GM23338 (cell line): ENCODE measurements at regions not wholly inside any gene's neighbourhood (a gene's known extent, or its start where the extent isn't known, plus 50 kb on each side); places are given as distances from the start of the nearest gene placed in this dataset.

ENCODE experiments used
- ATAC-seq: fragments of 200-7000 bp; cut with Tn5 transposase; 3 replicates; pipeline ENCODE4 v1.9.1; 2020
- DNase-seq: peaks from one replicate; pipeline ENCODE4 v3.0.0-alpha.2; 2015; ENCODE audit warnings: low spot score
- H2AFZ ChIP-seq: fragments of 200-600 bp; sonication (generic); 2 replicates; pipeline ENCODE4 v1.8.0; 2016; ENCODE audit warnings: antibody characterized with exemption, mild to moderate bottlenecking, moderate library complexity
- H3F3A ChIP-seq: fragments of 200-600 bp; sonication (generic); replicated peaks from 2 replicates; pipeline ENCODE4 v1.8.0; 2017; ENCODE audit warnings: antibody characterized with exemption, mixed run types, low read depth
- H3K27ac ChIP-seq: fragments of 200-600 bp; sonication (generic); 2 replicates; pipeline ENCODE4 v1.6.1; 2016; ENCODE audit warnings: low read depth
- H3K27me3 ChIP-seq: fragments of 200-600 bp; sonication (generic); 2 replicates; pipeline ENCODE4 v1.8.0; 2016; ENCODE audit warnings: mild to moderate bottlenecking, mixed run types, moderate library complexity; ENCODE audit not compliant: insufficient read depth
- H3K36me3 ChIP-seq: fragments of 200-600 bp; sonication (generic); 2 replicates; pipeline ENCODE4 v1.8.0; 2016; ENCODE audit warnings: mild to moderate bottlenecking; ENCODE audit not compliant: insufficient read depth
- H3K4me1 ChIP-seq: fragments of 200-600 bp; sonication (generic); 2 replicates; pipeline ENCODE4 v1.8.0; 2016; ENCODE audit warnings: mild to moderate bottlenecking, moderate library complexity; ENCODE audit not compliant: insufficient read depth
- H3K4me2 ChIP-seq: fragments of 200-600 bp; sonication (generic); 2 replicates; pipeline ENCODE4 v1.7.1; 2017; ENCODE audit warnings: mixed run types
- H3K4me3 ChIP-seq: fragments of 200-600 bp; sonication (generic); 2 replicates; pipeline ENCODE4 v1.6.1; 2016; ENCODE audit warnings: mixed run types
- H3K79me2 ChIP-seq: fragments of 200-600 bp; sonication (generic); replicated peaks from 2 replicates; pipeline ENCODE4 v1.8.0; 2017; ENCODE audit warnings: mild to moderate bottlenecking; ENCODE audit not compliant: insufficient read depth
- H3K9me2 ChIP-seq: fragments of 200-600 bp; sonication (generic); 2 replicates; pipeline ENCODE4 v1.8.0; 2017; ENCODE audit not compliant: insufficient read depth
- H4K20me1 ChIP-seq: fragments of 200-600 bp; sonication (generic); replicated peaks from 2 replicates; pipeline ENCODE4 v1.8.0; 2017; ENCODE audit warnings: mild to moderate bottlenecking; ENCODE audit not compliant: insufficient read depth
- H3K27ac Mint-ChIP-seq: 2 replicates; pipeline ENCODE4 v1.8.0; 2020; ENCODE audit warnings: inconsistent platforms, mild to moderate bottlenecking, moderate library complexity, mixed read lengths
- H3K27me3 Mint-ChIP-seq: 3 replicates; pipeline ENCODE4 v1.8.0; 2022; ENCODE audit warnings: low read depth, mild to moderate bottlenecking, moderate library complexity, mixed read lengths, inconsistent platforms; ENCODE audit not compliant: insufficient read depth, poor library complexity
- H3K36me3 Mint-ChIP-seq: 3 replicates; pipeline ENCODE4 v1.8.0; 2021; ENCODE audit warnings: low read depth, mild to moderate bottlenecking, inconsistent platforms, moderate library complexity, mixed read lengths
- H3K4me1 Mint-ChIP-seq: 3 replicates; pipeline ENCODE4 v1.8.0; 2020; ENCODE audit warnings: mild to moderate bottlenecking, inconsistent platforms, mixed read lengths
- H3K4me3 Mint-ChIP-seq: 3 replicates; pipeline ENCODE4 v1.8.0; 2021; ENCODE audit warnings: moderate library complexity, mild to moderate bottlenecking, inconsistent platforms, mixed read lengths
- H3K9me3 Mint-ChIP-seq: 3 replicates; pipeline ENCODE4 v1.8.0; 2020; ENCODE audit warnings: moderate library complexity, mild to moderate bottlenecking, inconsistent platforms, mixed read lengths
- CREB1 ChIP-seq: fragments of 250-450 bp; sonication (Bioruptor Pico); IDR thresholded peaks from 2 replicates; pipeline ENCODE4 v1.5.0; 2020; ENCODE audit warnings: low read depth, mild to moderate bottlenecking, moderate library complexity
- EZH2phosphoT487 ChIP-seq: fragments of 200-600 bp; sonication (generic); IDR thresholded peaks from one replicate; pipeline ENCODE4 v1.8.1; 2018; ENCODE audit warnings: antibody characterized with exemption; ENCODE audit not compliant: unreplicated experiment
- POLR2AphosphoS5 ChIP-seq: IDR thresholded peaks from 2 replicates; pipeline ENCODE4 v1.6.1; 2016; ENCODE audit warnings: antibody characterized with exemption, low read depth
- ZNF114 ChIP-seq: fragments of 250-450 bp; sonication (Bioruptor Pico); IDR thresholded peaks from 2 replicates; pipeline ENCODE4 v1.5.0; 2020; ENCODE audit warnings: mild to moderate bottlenecking, moderate library complexity
- ZNF331 ChIP-seq: fragments of 250-450 bp; sonication (Bioruptor Pico); IDR thresholded peaks from 2 replicates; pipeline ENCODE4 v1.5.0; 2020; ENCODE audit warnings: low read depth, mild to moderate bottlenecking, moderate library complexity
- ZNF462 ChIP-seq: fragments of 250-450 bp; sonication (Bioruptor Pico); IDR thresholded peaks from 2 replicates; pipeline ENCODE4 v1.5.0; 2020; ENCODE audit warnings: mild to moderate bottlenecking, moderate library complexity
- TF ChIP-seq, protein P1 (sequence below): IDR thresholded peaks from one replicate; pipeline ENCODE4 v1.6.1; 2018; ENCODE audit warnings: antibody characterized with exemption; ENCODE audit not compliant: unreplicated experiment
- TF ChIP-seq, protein P2 (sequence below), 2 experiments: fragments of 200-600 bp in 1 of 2; sonication (generic) in 1 of 2; conservative IDR thresholded peaks; 2 replicates each; pipeline versions ENCODE4 v1.5.1 to v1.6.1; 2016 to 2017; ENCODE audit warnings: antibody characterized with exemption in 2 of 2, low read depth in 2 of 2, mild to moderate bottlenecking in 2 of 2, moderate library complexity in 1 of 2

- Histone ChIP-seq H3K4me3 (no peak overlapping the region), H3K27ac (no peak overlapping the region), H4K20me1 (no peaks in the 10 kb centered on the region), H3K36me3 (no peaks in the 10 kb centered on the region), H3K9me2 (no peaks in the 10 kb centered on the region), H3F3A (no peaks in the 10 kb centered on the region), H3K27me3 (no peaks in the 10 kb centered on the region), H3K4me1 (peaks cover 11% of the 10 kb centered on the region; the same call in 1 of the 2 replicates), H3K79me2 (no peaks in the 10 kb centered on the region), H2AFZ (no peak overlapping the region), H3K4me2 (no peak overlapping the region)
- Mint-ChIP-seq H3K27ac (no peak overlapping the region), H3K4me1 (peaks cover 23% of the 10 kb centered on the region), H3K27me3 (peaks cover 6% of the 10 kb centered on the region), H3K36me3 (no peaks in the 10 kb centered on the region), H3K9me3 (no peaks in the 10 kb centered on the region), H3K4me3 (no peak overlapping the region)
- ATAC-seq (no peak), DNase-seq (no peak)
- no peak for TF ChIP-seq POLR2AphosphoS5
- TF ChIP-seq, protein P1, sequence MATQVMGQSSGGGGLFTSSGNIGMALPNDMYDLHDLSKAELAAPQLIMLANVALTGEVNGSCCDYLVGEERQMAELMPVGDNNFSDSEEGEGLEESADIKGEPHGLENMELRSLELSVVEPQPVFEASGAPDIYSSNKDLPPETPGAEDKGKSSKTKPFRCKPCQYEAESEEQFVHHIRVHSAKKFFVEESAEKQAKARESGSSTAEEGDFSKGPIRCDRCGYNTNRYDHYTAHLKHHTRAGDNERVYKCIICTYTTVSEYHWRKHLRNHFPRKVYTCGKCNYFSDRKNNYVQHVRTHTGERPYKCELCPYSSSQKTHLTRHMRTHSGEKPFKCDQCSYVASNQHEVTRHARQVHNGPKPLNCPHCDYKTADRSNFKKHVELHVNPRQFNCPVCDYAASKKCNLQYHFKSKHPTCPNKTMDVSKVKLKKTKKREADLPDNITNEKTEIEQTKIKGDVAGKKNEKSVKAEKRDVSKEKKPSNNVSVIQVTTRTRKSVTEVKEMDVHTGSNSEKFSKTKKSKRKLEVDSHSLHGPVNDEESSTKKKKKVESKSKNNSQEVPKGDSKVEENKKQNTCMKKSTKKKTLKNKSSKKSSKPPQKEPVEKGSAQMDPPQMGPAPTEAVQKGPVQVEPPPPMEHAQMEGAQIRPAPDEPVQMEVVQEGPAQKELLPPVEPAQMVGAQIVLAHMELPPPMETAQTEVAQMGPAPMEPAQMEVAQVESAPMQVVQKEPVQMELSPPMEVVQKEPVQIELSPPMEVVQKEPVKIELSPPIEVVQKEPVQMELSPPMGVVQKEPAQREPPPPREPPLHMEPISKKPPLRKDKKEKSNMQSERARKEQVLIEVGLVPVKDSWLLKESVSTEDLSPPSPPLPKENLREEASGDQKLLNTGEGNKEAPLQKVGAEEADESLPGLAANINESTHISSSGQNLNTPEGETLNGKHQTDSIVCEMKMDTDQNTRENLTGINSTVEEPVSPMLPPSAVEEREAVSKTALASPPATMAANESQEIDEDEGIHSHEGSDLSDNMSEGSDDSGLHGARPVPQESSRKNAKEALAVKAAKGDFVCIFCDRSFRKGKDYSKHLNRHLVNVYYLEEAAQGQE = no peak
- TF ChIP-seq ZNF331 (CRISPR knock-in tag) = no peak
- TF ChIP-seq, protein P2, sequence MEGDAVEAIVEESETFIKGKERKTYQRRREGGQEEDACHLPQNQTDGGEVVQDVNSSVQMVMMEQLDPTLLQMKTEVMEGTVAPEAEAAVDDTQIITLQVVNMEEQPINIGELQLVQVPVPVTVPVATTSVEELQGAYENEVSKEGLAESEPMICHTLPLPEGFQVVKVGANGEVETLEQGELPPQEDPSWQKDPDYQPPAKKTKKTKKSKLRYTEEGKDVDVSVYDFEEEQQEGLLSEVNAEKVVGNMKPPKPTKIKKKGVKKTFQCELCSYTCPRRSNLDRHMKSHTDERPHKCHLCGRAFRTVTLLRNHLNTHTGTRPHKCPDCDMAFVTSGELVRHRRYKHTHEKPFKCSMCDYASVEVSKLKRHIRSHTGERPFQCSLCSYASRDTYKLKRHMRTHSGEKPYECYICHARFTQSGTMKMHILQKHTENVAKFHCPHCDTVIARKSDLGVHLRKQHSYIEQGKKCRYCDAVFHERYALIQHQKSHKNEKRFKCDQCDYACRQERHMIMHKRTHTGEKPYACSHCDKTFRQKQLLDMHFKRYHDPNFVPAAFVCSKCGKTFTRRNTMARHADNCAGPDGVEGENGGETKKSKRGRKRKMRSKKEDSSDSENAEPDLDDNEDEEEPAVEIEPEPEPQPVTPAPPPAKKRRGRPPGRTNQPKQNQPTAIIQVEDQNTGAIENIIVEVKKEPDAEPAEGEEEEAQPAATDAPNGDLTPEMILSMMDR (conservative IDR thresholded peaks at IDR 0.05; ENCODE audit: low read depth in 2 of 2) = no peak
- TF ChIP-seq EZH2phosphoT487 = no peak
- no peak for TF ChIP-seq ZNF114 (CRISPR knock-in tag)
- TF ChIP-seq CREB1 (CRISPR knock-in tag) = no peak
- TF ChIP-seq ZNF462 (CRISPR knock-in tag) = no peak
Measured at GRCh38 chr7:131233193-131233592, 94.5 kb upstream of the MKLN1 start.
